GM21786 (cell line): ENCODE measurements at regions not wholly inside any gene's neighbourhood (a gene's known extent, or its start where the extent isn't known, plus 50 kb on each side); places are given as distances from the start of the nearest gene placed in this dataset.
"Not testable (repeated sequence)": the region's sequence is repeated elsewhere in the genome, so short reads cannot be mapped to it uniquely, and the experiment has no call there.

Source experiments
- ATAC-seq: cut with Tn5 transposase; IDR thresholded peaks from one replicate; pipeline ENCODE4 v1.9.1; 2021; ENCODE audit not compliant: unreplicated experiment

DNA sequence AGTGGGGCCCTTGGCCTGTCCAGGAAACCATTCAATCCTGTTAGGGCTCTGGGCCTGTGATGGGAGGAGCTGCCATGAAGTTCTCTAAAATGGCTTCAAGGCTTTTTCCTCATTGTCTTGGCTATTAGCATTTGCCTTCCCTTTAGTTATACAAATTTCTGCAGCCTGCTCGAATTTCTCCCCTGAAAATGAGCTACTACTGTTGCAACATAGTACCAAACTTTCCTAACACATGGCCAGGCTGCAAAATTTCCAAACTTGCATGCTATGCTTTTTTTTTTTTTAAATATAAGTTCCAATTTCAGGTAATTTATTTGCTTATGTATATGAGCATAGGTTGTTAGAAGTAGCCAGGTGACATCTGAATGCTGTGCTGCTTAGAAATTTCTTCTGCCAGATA lies 560.8 kb upstream of the TBL1XR1 start:
- ATAC-seq, result no peak

GRCh38 chr3:177760803-177761202 lies 563.5 kb upstream of the TBL1XR1 start:
- ATAC-seq, result no peak

GRCh38 chr3:177764377-177764912 lies 567.2 kb upstream of the TBL1XR1 start:
- no peak for ATAC-seq

- ATAC-seq, result no peak
Observed at GRCh38 chr3:177764933-177765332, 567.7 kb upstream of the TBL1XR1 start.

DNA sequence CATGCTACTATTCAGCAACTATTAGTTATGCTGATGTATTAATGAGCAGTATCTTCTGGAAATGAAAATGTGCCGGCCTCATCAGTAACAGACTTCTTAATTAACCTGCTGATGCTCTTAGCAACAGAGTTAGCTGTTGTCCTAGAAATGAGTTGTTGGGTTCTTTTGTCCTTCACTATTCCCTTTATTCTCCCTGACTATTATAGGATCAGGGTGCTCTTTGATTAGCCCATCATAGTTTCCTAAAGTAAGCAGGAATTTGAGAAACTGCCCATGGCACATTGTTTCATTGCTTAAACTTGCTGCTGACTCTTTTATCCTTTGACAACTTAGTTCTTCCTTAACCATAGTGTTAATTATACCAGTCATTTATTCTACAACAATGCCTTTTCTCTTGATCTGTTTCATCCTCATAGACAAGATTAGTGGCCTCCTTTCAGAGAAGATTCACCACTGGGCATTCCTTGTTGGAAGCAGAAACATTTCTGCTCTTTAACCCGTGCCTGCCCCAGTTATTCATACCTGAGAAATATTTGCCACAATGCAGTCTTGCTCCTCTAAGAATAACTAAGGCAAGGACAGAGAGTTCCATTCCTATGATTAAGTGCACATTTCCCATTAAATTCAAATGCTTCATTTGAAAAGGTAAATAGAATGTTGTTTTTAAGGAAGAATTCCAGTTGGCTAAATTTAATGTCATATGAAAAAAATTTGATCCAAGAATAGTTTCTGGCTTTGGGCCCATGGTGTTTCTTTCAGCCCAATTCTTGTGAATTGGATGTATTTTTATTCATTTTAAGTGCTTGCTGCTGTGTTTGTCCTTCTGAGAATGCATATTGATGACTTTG lies 573.3 kb upstream of the TBL1XR1 start:
- no peak for ATAC-seq

DNA sequence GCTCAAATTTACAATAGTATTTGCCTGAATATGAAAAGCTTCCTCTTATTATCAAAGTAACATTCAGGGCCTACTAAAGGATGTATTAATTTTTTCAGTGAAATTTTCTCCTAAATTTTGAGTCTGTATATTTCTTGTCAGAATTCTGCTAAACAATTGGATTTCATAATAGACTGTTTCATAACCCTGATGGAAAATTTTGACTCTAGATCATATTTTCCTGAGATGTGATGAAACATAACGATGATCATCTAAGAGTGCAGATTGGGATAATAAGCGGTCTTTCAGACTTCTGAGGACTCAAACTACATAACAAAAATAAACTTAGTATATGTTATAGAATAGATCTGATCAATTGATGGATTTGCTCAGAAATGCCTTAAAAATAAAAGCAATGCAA lies 574.5 kb upstream of the TBL1XR1 start:
- ATAC-seq, result no peak

- no peak for ATAC-seq
Observed at GRCh38 chr3:177772908-177773557, 575.8 kb upstream of the TBL1XR1 start.

GRCh38 chr3:177773717-177774116 lies 576.4 kb upstream of the TBL1XR1 start:
- ATAC-seq, result no peak

GRCh38 chr3:177776661-177777101 lies 579.4 kb upstream of the TBL1XR1 start:
- no peak for ATAC-seq

GRCh38 chr3:177777699-177778098 lies 580.4 kb upstream of the TBL1XR1 start:
- ATAC-seq, result peak; percentile 91

GRCh38 chr3:177778633-177779032 lies 581.4 kb upstream of the TBL1XR1 start:
- ATAC-seq, result no peak

GRCh38 chr3:177781686-177782161 lies 584.4 kb upstream of the TBL1XR1 start:
- no peak for ATAC-seq

DNA sequence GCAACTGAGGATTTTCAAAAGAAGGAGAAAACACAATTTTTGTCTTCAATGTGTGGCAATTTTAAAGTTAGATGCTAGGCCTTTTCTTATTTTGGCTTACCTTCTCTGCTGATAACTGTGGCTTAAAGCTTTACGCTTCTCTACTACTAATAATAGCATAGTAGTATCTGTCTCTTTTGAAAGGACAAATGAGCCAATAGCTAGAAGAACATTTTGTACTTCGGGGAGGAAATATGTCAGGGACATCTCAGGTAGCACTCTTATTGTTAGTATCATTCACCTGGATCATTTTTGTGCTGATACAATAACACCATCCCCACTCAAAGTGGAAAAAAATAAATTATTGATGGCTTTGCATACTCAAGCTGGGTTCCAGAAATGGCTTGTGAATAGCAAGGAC lies 586.1 kb upstream of the TBL1XR1 start:
- ATAC-seq, result no peak

GRCh38 chr3:177783767-177784166 lies 586.5 kb upstream of the TBL1XR1 start:
- no peak for ATAC-seq

DNA sequence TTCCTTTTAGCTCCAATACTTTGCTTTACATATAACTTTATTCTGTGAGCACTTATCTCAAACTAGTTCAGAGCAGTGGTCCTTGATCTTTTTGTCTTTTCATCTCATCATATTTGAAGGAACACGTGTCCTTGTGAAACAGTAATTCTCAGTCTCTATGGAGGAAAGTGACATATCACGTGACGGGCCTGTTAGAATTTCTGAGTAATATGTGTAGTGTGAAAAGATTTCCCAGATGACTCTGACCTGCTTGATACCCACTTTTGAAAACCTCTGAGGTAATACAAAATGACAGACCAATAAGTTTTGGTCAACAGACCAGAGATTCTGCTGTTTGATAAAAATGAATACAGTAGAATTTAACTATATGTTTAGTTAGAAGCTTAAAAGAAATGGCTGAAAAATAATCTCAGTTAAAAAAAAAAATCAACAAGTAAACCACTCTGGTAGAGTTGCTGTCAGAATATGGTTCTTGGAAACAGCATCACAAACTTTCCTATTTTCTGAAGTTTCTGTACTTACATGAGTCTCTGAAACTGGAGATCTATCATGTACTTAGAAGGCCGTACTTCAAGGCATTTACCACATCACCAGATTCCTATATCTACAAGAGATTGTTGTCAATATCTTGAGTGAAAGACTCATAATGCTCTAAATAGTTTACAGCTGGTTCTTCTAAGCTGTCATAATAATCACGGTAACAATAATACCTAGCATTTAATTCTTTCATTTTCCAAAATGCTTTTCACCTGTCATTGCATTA lies 590.2 kb upstream of the TBL1XR1 start:
- peak; percentile 60 for ATAC-seq

- no peak for ATAC-seq
Observed at GRCh38 chr3:177789500-177789899, 592.2 kb upstream of the TBL1XR1 start.

GRCh38 chr3:177792311-177793030 lies 595.2 kb upstream of the TBL1XR1 start:
- no peak for ATAC-seq

- no peak for ATAC-seq
Observed at GRCh38 chr3:177793451-177793850, 596.2 kb upstream of the TBL1XR1 start.

DNA sequence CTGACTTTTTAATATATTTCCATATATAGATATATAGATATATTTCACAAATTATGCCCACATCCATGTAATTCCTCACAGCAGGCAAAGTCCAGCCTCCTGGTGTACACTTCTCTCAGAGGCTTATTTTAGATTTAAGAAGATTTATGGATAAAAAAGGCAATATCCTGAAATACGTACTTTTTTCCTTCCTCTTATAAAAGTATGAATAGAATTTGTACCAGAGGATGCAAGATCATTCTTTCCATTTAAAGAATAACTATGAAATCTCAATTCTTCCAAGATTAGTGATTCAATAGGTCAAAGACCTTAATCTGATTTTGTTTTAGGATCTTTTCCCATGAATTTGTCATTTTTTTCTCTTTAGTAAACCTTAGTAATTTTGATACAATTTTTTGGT lies 597.9 kb upstream of the TBL1XR1 start:
- no peak for ATAC-seq

DNA sequence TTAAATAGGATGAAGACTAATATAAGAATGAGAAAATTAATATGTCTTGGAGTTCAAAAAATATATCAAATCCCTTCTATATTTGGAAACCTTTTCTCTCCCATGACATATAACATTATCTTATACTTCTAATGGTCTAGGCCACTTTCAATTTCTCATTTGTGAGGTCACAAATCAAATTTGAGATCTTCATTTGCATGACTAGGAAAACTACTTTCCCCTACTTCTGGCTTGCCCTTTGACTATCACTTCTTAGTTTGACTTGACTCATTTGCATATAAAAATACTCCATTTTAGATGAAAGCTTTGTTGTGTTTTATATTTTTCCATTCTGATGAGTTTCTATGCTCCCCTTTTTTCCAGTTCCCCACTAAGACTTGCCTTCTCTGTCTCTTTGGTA lies 598.6 kb upstream of the TBL1XR1 start:
- no peak for ATAC-seq

- ATAC-seq, result not testable (repeated sequence)
Observed at GRCh38 chr3:177800147-177800546, 602.9 kb upstream of the TBL1XR1 start.
